ENCODE measurements at regions not wholly inside any gene's neighbourhood (a gene's known extent, or its start where the extent isn't known, plus 50 kb on each side); places are given as distances from the start of the nearest gene placed in this dataset.

DNA sequence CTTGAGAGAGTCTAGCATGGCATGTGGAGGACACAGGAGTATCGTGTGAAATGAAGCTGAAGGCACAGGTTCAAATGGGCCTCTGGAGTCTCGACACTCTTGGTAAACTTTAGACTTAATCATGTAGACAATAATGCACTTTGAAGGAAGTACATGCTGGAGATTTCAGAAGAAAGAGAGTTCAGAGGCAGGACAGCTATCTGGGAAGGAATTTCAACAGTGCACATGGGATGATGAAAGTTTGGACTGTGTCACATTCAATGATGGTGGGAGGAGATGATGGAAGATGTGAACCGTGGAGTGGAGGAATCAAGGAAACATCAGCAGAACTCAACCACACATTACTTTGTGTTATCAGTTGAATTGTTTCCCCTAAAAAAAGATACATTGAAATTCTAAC, 88.6 kb upstream of the PAPPA start:
- POLR2A ChIA-PET: no interaction called here
- H3K4me3 ChIP-seq (ENCODE audit: low read depth, low read length): no peak overlapping the region
- TF ChIP-seq, protein P1, sequence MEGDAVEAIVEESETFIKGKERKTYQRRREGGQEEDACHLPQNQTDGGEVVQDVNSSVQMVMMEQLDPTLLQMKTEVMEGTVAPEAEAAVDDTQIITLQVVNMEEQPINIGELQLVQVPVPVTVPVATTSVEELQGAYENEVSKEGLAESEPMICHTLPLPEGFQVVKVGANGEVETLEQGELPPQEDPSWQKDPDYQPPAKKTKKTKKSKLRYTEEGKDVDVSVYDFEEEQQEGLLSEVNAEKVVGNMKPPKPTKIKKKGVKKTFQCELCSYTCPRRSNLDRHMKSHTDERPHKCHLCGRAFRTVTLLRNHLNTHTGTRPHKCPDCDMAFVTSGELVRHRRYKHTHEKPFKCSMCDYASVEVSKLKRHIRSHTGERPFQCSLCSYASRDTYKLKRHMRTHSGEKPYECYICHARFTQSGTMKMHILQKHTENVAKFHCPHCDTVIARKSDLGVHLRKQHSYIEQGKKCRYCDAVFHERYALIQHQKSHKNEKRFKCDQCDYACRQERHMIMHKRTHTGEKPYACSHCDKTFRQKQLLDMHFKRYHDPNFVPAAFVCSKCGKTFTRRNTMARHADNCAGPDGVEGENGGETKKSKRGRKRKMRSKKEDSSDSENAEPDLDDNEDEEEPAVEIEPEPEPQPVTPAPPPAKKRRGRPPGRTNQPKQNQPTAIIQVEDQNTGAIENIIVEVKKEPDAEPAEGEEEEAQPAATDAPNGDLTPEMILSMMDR (IDR thresholded peaks at IDR 0.05; ENCODE audit: low read depth, low read length): no peak
- no peak for DNase-seq (ENCODE audit: low read depth, low spot score)
- H3K27me3 ChIP-seq (ENCODE audit: control insufficient read depth, insufficient read depth, low read length): no peaks in the 10 kb centered on the region
- H3K27ac ChIP-seq (ENCODE audit: low read depth, low read length): no peak overlapping the region
- CTCF ChIA-PET: no interaction called here
- no peaks in the 10 kb centered on the region for H3K9me3 ChIP-seq (ENCODE audit: control insufficient read depth, insufficient read depth, low read length)

DNA sequence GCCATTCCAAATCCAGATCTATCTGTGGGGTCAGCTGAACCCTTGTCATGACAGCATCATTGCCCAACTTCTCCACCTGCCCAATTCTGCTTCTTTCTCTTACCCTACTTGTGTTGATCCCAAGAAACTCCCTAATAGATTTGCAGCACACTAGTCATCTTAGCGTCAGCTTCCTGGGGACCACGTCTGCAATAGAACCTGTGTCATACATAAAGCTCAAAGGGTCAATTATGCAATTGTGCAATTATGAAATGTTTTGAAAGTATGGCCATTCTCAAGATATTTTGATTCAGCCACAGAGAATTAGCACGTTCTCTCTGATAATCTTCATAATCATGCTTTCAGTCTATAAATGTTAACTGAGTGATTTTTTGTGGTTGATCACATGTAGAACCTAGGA, 87.4 kb upstream of the PAPPA start:
- POLR2A ChIA-PET: no interaction called here
- Histone ChIP-seq H3K27ac (ENCODE audit: low read depth, low read length) (no peak overlapping the region), H3K27me3 (ENCODE audit: control insufficient read depth, insufficient read depth, low read length) (no peaks in the 10 kb centered on the region), H3K9me3 (ENCODE audit: control insufficient read depth, insufficient read depth, low read length) (no peaks in the 10 kb centered on the region), H3K4me3 (ENCODE audit: low read depth, low read length) (no peak overlapping the region)
- TF ChIP-seq, protein P1 (IDR thresholded peaks at IDR 0.05; ENCODE audit: low read depth, low read length): no peak
- CTCF ChIA-PET: no interaction called here
- DNase-seq (ENCODE audit: low read depth, low spot score): no peak

DNA sequence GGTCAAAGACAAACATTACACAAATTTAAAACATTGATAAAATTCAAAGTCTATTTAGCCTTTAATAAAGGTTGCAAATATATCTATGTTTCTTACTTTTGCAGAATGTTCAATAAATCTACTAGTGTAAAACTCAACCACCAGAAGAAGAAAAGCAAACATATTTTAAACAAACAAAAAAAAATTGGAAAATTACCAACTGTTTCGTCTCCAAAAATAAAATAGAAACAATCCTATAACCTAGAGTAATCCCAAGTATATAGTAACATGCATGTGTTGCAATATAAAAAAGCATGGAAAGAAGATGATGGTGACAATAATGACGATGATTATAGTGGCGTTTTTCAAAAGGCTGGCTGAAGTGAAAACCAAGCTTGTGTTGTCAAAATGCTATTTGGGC, 86.0 kb upstream of the PAPPA start:
- Histone ChIP-seq H3K27ac (ENCODE audit: low read depth, low read length) (no peak overlapping the region), H3K27me3 (ENCODE audit: control insufficient read depth, insufficient read depth, low read length) (no peaks in the 10 kb centered on the region), H3K4me3 (ENCODE audit: low read depth, low read length) (no peak overlapping the region), H3K9me3 (ENCODE audit: control insufficient read depth, insufficient read depth, low read length) (no peaks in the 10 kb centered on the region)
- no peak for DNase-seq (ENCODE audit: low read depth, low spot score)
- TF ChIP-seq, protein P1 (IDR thresholded peaks at IDR 0.05; ENCODE audit: low read depth, low read length): no peak
- CTCF ChIA-PET: no interaction called here
- POLR2A ChIA-PET: no interaction called here

DNA sequence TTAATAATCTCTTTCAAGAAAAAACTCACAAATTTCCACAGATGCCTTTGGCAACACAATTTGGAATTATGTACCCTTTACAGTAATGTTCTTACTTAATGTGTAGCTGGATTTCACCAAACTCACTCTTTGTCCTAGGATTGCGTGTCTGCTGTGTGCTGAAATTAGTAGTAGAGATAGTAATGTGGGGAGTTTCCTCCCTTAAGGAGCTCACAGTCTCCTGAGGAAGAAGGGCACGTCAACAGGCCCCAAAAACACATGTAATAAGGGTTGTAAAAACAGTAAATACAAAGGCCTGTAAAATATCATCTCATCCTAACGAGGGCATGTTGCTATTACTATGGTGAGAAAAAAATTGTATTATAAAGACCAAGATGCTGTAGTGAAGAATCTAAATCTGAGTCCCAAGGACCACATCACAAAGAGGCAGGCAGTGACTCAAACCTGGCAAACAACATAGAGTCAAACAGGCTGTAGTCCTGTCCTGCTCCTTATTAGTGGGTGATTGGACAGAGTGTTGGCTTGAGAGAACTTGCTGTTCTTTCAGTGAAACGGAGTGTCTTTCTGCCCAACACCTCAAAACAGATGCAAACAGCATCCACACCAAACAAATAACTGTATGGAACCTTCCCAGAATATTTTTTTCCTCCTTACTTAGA, 83.2 kb upstream of the PAPPA start:
- H3K9me3 ChIP-seq (ENCODE audit: control insufficient read depth, insufficient read depth, low read length): no peaks in the 10 kb centered on the region
- TF ChIP-seq, protein P1 (IDR thresholded peaks at IDR 0.05; ENCODE audit: low read depth, low read length): no peak
- H3K27ac ChIP-seq (ENCODE audit: low read depth, low read length): no peak overlapping the region
- no peak for DNase-seq (ENCODE audit: low read depth, low spot score)
- CTCF ChIA-PET: interaction anchor here (1.3 kb wide), 1 partner anchor 478 kb away, joined by 3 read pairs; no protein-coding TSS in a partner anchor
- POLR2A ChIA-PET: no interaction called here
- no peaks in the 10 kb centered on the region for H3K27me3 ChIP-seq (ENCODE audit: control insufficient read depth, insufficient read depth, low read length)
- no peak overlapping the region for H3K4me3 ChIP-seq (ENCODE audit: low read depth, low read length)

DNA sequence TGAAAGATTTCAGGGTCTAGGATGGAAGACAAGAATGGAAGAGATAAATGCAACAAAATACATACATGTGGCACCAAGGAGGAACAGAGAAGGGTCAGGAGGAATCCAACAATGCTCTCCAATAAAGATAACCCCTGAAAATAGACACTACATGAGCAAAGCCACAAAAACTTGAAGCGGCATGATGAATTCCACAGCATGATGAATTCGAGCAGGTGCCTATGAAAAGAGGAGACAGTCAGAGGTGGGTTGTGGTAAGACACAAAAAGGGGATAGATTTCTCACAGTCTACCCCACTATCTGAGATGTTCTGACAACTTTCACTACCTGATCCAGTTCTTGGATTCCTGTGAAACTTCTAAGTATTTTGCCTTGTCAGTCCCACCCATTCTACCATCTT, 81.5 kb upstream of the PAPPA start:
- no peak for DNase-seq (ENCODE audit: low read depth, low spot score)
- no peaks in the 10 kb centered on the region for H3K9me3 ChIP-seq (ENCODE audit: control insufficient read depth, insufficient read depth, low read length)
- no peaks in the 10 kb centered on the region for H3K27me3 ChIP-seq (ENCODE audit: control insufficient read depth, insufficient read depth, low read length)
- TF ChIP-seq, protein P1 (IDR thresholded peaks at IDR 0.05; ENCODE audit: low read depth, low read length): no peak
- H3K4me3 ChIP-seq (ENCODE audit: low read depth, low read length): no peak overlapping the region
- ChIA-PET CTCF (no interaction called here), POLR2A (no interaction called here)
- H3K27ac ChIP-seq (ENCODE audit: low read depth, low read length): no peak overlapping the region
